ENCODE measurements at regions not wholly inside any gene's neighbourhood (a gene's known extent, or its start where the extent isn't known, plus 50 kb on each side); places are given as distances from the start of the nearest gene placed in this dataset.

GRCh38 chr4:157521906-157522305 is 301.4 kb downstream of the GRIA2 start:
- TF ChIP-seq CTCF (tag by site-specific recombination; IDR thresholded peaks at IDR 0.05): no peak
- no peak for TF ChIP-seq PBX3 (CRISPR knock-in tag; IDR thresholded peaks at IDR 0.05)
- no peak for TF ChIP-seq GLI2 (tag by site-specific recombination; IDR thresholded peaks at IDR 0.05; ENCODE audit: borderline replicate concordance, low read depth)
- TF ChIP-seq ZNF76 (tag by site-specific recombination; IDR thresholded peaks at IDR 0.05; ENCODE audit: borderline replicate concordance, low read depth): no peak
- no peak for TF ChIP-seq REST (tag by site-specific recombination; IDR thresholded peaks at IDR 0.05)
- no peak for TF ChIP-seq PRDM10 (tag by site-specific recombination; IDR thresholded peaks at IDR 0.05)
- no peak for TF ChIP-seq ZBTB7A (tag by site-specific recombination; IDR thresholded peaks at IDR 0.05; ENCODE audit: low read depth)
- TF ChIP-seq ZNF580 (tag by site-specific recombination; IDR thresholded peaks at IDR 0.05): no peak
- TF ChIP-seq ZNF121 (tag by site-specific recombination; IDR thresholded peaks at IDR 0.05): no peak
- no peak for TF ChIP-seq ZBTB20 (tag by site-specific recombination; IDR thresholded peaks at IDR 0.05)
